Suprapubic skin (tissue), 4 donors: ENCODE measurements at regions not wholly inside any gene's neighbourhood (a gene's known extent, or its start where the extent isn't known, plus 50 kb on each side); places are given as distances from the start of the nearest gene placed in this dataset.
"Not testable (repeated sequence)": the region's sequence is repeated elsewhere in the genome, so short reads cannot be mapped to it uniquely, and the experiment has no call there.

Experiments
- CTCF ChIP-seq, 2 donors: fragments of 200-600 bp in 1 of 2; fragments of 450-650 bp in 1 of 2; sonication (generic) in 1 of 2; IDR thresholded peaks; one replicate each; pipeline ENCODE4 v1.5.1; 2016 to 2019; ENCODE audit warnings: antibody characterized with exemption in 2 of 2, mild to moderate bottlenecking in 1 of 2, moderate library complexity in 1 of 2
- EP300 ChIP-seq: sonication (generic); formaldehyde crosslinking; IDR thresholded peaks from one replicate; pipeline ENCODE4 v1.6.1; 2017; ENCODE audit warnings: antibody characterized with exemption
- POLR2A ChIP-seq, 2 donors: fragments of 450-650 bp; IDR thresholded peaks; one replicate each; pipeline ENCODE4 v1.6.1; 2017; ENCODE audit warnings: antibody characterized with exemption in 2 of 2, mild to moderate bottlenecking in 2 of 2, moderate library complexity in 2 of 2
- POLR2AphosphoS5 ChIP-seq, 3 donors: sonication (generic); formaldehyde crosslinking; IDR thresholded peaks; one replicate each; pipeline ENCODE4 v1.6.1; 2017; ENCODE audit warnings: antibody characterized with exemption in 3 of 3

DNA sequence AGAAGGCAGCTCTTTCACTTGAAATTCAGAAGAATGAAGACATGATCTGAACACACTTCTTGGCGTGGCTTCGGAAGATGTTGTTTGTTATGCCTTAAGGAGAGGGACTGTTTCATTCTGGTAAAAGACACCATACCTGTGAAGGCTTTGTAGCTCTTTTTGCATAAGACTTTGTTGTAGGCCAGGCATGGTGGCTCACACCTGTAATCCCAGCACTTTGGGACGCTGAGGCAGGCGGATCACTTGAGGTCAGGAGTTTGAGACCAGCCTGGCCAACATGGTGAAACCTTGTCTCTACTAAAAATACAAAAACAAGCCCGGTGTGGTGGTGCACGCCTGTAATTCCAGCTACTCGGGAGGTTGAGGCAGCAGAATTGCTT, 159.3 kb downstream of the ZFP64 start:
- TF ChIP-seq POLR2AphosphoS5 (IDR thresholded peaks at IDR 0.05); EP300; CTCF (IDR thresholded peaks at IDR 0.05); POLR2A (IDR thresholded peaks at IDR 0.05): not testable (repeated sequence)
